MCF 10A (cell line): ENCODE measurements at regions not wholly inside any gene's neighbourhood (a gene's known extent, or its start where the extent isn't known, plus 50 kb on each side); places are given as distances from the start of the nearest gene placed in this dataset.

Experiments
- BruUV-seq: library from RNA; stranded (reverse); fragments of 400-500 nt; replicated peaks from 2 replicates; lab custom pipeline; 2021; lab: Mats Ljungman, UMichigan
- CTCF ChIA-PET: fragments of 300-600 bp; sonication (Branson Sonifier 250); formaldehyde crosslinking; extraction: SDS; loops from one replicate; lab custom pipeline; 2021; ENCODE audit warnings: antibody characterized with exemption, inconsistent platforms; lab: Yijun Ruan, JAX
- POLR2A ChIA-PET: fragments of 300-600, 350-650 bp; sonication (Branson Sonifier 250); formaldehyde crosslinking; extraction: SDS; loops from one replicate; lab custom pipeline; 2020; ENCODE audit warnings: antibody characterized with exemption, inconsistent platforms; lab: Yijun Ruan, JAX
- DNase-seq: peaks from one replicate; pipeline ENCODE4 v3.0.0-alpha.2; 2018; ENCODE audit not compliant: unreplicated experiment
- H3K27ac Mint-ChIP-seq: one replicate; pipeline ENCODE4 v1.8.0; 2022; ENCODE audit warnings: mild to moderate bottlenecking, low read depth, mixed read lengths; ENCODE audit not compliant: unreplicated experiment
- H3K27me3 Mint-ChIP-seq: one replicate; pipeline ENCODE4 v1.8.0; 2022; ENCODE audit warnings: mixed read lengths; ENCODE audit not compliant: insufficient read depth, unreplicated experiment
- H3K36me3 Mint-ChIP-seq: one replicate; pipeline ENCODE4 v1.8.0; 2022; ENCODE audit warnings: mild to moderate bottlenecking, moderate library complexity, mixed read lengths; ENCODE audit not compliant: insufficient read depth, unreplicated experiment
- H3K4me1 Mint-ChIP-seq: one replicate; pipeline ENCODE4 v1.8.0; 2022; ENCODE audit warnings: mixed read lengths; ENCODE audit not compliant: insufficient read depth, unreplicated experiment
- H3K4me3 Mint-ChIP-seq: one replicate; pipeline ENCODE4 v1.8.0; 2022; ENCODE audit warnings: mild to moderate bottlenecking, moderate library complexity, mixed read lengths; ENCODE audit not compliant: unreplicated experiment
- H3K9me3 Mint-ChIP-seq: one replicate; pipeline ENCODE4 v1.8.0; 2022; ENCODE audit warnings: mixed read lengths; ENCODE audit not compliant: unreplicated experiment
- CTCF ChIP-seq: fragments of 200-600 bp; IDR thresholded peaks from one replicate; pipeline ENCODE4 v1.8.0; 2022; ENCODE audit warnings: antibody characterized with exemption, mild to moderate bottlenecking; ENCODE audit not compliant: unreplicated experiment
- intact Hi-C: fragments of 100-400 bp; cut with micrococcal nuclease; formaldehyde crosslinking; loops from 2 replicates; pipeline ENCODE4 v1.14.1; 2022

- H3K36me3 Mint-ChIP-seq, result no peaks in the 10 kb centered on the region
- CTCF ChIA-PET, result no interaction called here
- intact Hi-C loops, result no loop called here
- TF ChIP-seq CTCF, result no peak
- POLR2A ChIA-PET, result no interaction called here
- no peak for DNase-seq
- no peak overlapping the region for H3K27ac Mint-ChIP-seq
- H3K4me1 Mint-ChIP-seq, result no peaks in the 10 kb centered on the region
- BruUV-seq, result no TSS peak
- no peaks in the 10 kb centered on the region for H3K27me3 Mint-ChIP-seq
- H3K9me3 Mint-ChIP-seq, result peaks cover 49% of the 10 kb centered on the region
- no peak overlapping the region for H3K4me3 Mint-ChIP-seq
These were observed 383.3 kb downstream of the SHANK2 start for GRCh38 chr11:70869054-70869453.

GRCh38 chr11:70871881-70872280 lies 380.5 kb downstream of the SHANK2 start:
- BruUV-seq, result no TSS peak
- peaks cover 50% of the 10 kb centered on the region for H3K9me3 Mint-ChIP-seq
- no peak for DNase-seq
- H3K36me3 Mint-ChIP-seq, result no peaks in the 10 kb centered on the region
- no peaks in the 10 kb centered on the region for H3K27me3 Mint-ChIP-seq
- intact Hi-C loops, result no loop called here
- CTCF ChIA-PET, result interaction anchor here (0.7 kb wide), 1 partner anchor 429 kb away, joined by 3 read pairs; no protein-coding TSS in a partner anchor
- TF ChIP-seq CTCF, result no peak
- no peak overlapping the region for H3K27ac Mint-ChIP-seq
- POLR2A ChIA-PET, result no interaction called here
- H3K4me3 Mint-ChIP-seq, result no peak overlapping the region
- no peaks in the 10 kb centered on the region for H3K4me1 Mint-ChIP-seq

GRCh38 chr11:70872299-70872698 lies 380.1 kb downstream of the SHANK2 start:
- Mint-ChIP-seq H3K36me3 (no peaks in the 10 kb centered on the region), H3K27me3 (no peaks in the 10 kb centered on the region), H3K4me3 (no peak overlapping the region), H3K9me3 (peaks cover 53% of the 10 kb centered on the region), H3K27ac (no peak overlapping the region), H3K4me1 (no peaks in the 10 kb centered on the region)
- no peak for TF ChIP-seq CTCF
- ChIA-PET CTCF (interaction anchor here (0.7 kb wide), 1 partner anchor 428 kb away, joined by 3 read pairs; no protein-coding TSS in a partner anchor), POLR2A (no interaction called here)
- no TSS peak for BruUV-seq
- intact Hi-C loops, result no loop called here
- no peak for DNase-seq

- TF ChIP-seq CTCF, result no peak
- no peak for DNase-seq
- POLR2A ChIA-PET, result no interaction called here
- intact Hi-C loops, result no loop called here
- Mint-ChIP-seq H3K36me3 (no peaks in the 10 kb centered on the region), H3K9me3 (peaks cover 61% of the 10 kb centered on the region), H3K27me3 (no peaks in the 10 kb centered on the region), H3K27ac (no peak overlapping the region), H3K4me1 (no peaks in the 10 kb centered on the region), H3K4me3 (no peak overlapping the region)
- no TSS peak for BruUV-seq
- CTCF ChIA-PET, result no interaction called here
These were observed 379.2 kb downstream of the SHANK2 start for GRCh38 chr11:70872955-70873735.
